Activated naive CD4-positive, alpha-beta T cell treated with anti-CD3 and anti-CD28 coated beads, Interleukin-2, amount 10 ng/mL, durations not matched to agents 7 days and 5 days (primary cell): ENCODE measurements at regions not wholly inside any gene's neighbourhood (a gene's known extent, or its start where the extent isn't known, plus 50 kb on each side); places are given as distances from the start of the nearest gene placed in this dataset.

Experiments
- CTCF ChIA-PET: fragments of 350-600 bp; sonication (Branson Sonifier 250); formaldehyde crosslinking; loops from one replicate; lab custom pipeline; 2021; ENCODE audit warnings: antibody characterized with exemption; lab: Charles Lee
- DNase-seq: peaks from one replicate; pipeline ENCODE4 v3.0.0-alpha.2; 2020
- H3K27ac Mint-ChIP-seq: one replicate; pipeline ENCODE4 v1.8.0; 2021; ENCODE audit warnings: mild to moderate bottlenecking, moderate library complexity, mixed read lengths
- H3K27me3 Mint-ChIP-seq: one replicate; pipeline ENCODE4 v1.8.0; 2021; ENCODE audit warnings: mild to moderate bottlenecking, mixed read lengths
- H3K36me3 Mint-ChIP-seq: one replicate; pipeline ENCODE4 v1.8.0; 2021; ENCODE audit warnings: mixed read lengths
- H3K4me1 Mint-ChIP-seq: one replicate; pipeline ENCODE4 v1.8.0; 2021; ENCODE audit warnings: mixed read lengths
- H3K4me3 Mint-ChIP-seq: one replicate; pipeline ENCODE4 v1.8.0; 2021; ENCODE audit warnings: mild to moderate bottlenecking, moderate library complexity, mixed read lengths
- H3K9me3 Mint-ChIP-seq: one replicate; pipeline ENCODE4 v1.8.0; 2021; ENCODE audit warnings: mixed read lengths

GRCh38 chr4:108399610-108400265 is 220.6 kb upstream of the RPL34 start:
- Mint-ChIP-seq H3K4me1 (peaks cover 5% of the 10 kb centered on the region), H3K36me3 (no peaks in the 10 kb centered on the region), H3K27me3 (no peaks in the 10 kb centered on the region), H3K4me3 (no peak overlapping the region), H3K9me3 (peaks cover 2% of the 10 kb centered on the region), H3K27ac (no peak overlapping the region)
- no peak for DNase-seq
- CTCF ChIA-PET, result no interaction called here

- H3K4me1 Mint-ChIP-seq, result peaks cover 5% of the 10 kb centered on the region
- CTCF ChIA-PET, result no interaction called here
- no peaks in the 10 kb centered on the region for H3K36me3 Mint-ChIP-seq
- DNase-seq, result no peak
- no peak overlapping the region for H3K4me3 Mint-ChIP-seq
- no peaks in the 10 kb centered on the region for H3K27me3 Mint-ChIP-seq
- H3K9me3 Mint-ChIP-seq, result no peaks in the 10 kb centered on the region
- H3K27ac Mint-ChIP-seq, result no peak overlapping the region
These were observed 221.5 kb upstream of the RPL34 start for GRCh38 chr4:108398836-108399235.

DNA sequence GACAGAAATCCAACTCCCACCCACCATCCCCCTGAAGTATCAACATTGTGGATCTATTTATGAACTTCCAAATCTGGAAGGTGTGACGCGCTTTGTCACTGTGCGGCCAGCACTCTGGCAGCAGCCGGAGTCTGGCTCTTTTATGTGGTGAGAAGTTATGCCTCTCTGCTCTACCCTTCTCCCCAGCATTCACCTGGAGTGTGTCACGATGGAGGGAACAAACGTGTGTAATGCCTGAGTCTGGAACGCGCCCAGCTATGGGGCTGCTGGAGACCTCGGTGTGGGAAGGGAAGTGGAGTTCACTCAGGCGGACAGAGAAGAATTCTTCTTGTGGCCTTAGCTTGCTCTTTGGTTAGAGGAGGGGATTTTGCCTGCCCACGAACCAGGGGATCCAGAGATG is 222.1 kb upstream of the RPL34 start:
- no peak for DNase-seq
- no peak overlapping the region for H3K27ac Mint-ChIP-seq
- no peak overlapping the region for H3K4me3 Mint-ChIP-seq
- no peaks in the 10 kb centered on the region for H3K9me3 Mint-ChIP-seq
- H3K4me1 Mint-ChIP-seq, result peaks cover 5% of the 10 kb centered on the region
- H3K36me3 Mint-ChIP-seq, result no peaks in the 10 kb centered on the region
- CTCF ChIA-PET, result no interaction called here
- no peaks in the 10 kb centered on the region for H3K27me3 Mint-ChIP-seq

DNA sequence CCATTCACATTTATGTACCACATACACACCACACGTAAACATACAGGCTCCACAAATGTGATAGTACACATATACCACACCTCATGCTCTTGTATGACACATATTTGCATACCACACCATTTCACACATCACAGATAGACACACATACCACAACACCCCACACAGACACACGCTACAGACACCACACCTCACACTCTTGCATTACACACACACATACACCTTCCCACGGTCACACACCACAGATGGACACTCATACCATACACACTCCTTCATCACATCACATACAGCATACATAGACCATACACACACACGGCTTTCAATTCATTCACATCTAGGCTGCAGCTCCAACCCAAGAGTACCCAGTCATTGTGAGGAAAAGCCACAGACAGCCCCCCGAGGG is 222.5 kb upstream of the RPL34 start:
- DNase-seq, result no peak
- Mint-ChIP-seq H3K27ac (no peak overlapping the region), H3K36me3 (no peaks in the 10 kb centered on the region), H3K4me3 (no peak overlapping the region), H3K4me1 (peaks cover 5% of the 10 kb centered on the region), H3K9me3 (no peaks in the 10 kb centered on the region), H3K27me3 (no peaks in the 10 kb centered on the region)
- CTCF ChIA-PET, result no interaction called here

DNA sequence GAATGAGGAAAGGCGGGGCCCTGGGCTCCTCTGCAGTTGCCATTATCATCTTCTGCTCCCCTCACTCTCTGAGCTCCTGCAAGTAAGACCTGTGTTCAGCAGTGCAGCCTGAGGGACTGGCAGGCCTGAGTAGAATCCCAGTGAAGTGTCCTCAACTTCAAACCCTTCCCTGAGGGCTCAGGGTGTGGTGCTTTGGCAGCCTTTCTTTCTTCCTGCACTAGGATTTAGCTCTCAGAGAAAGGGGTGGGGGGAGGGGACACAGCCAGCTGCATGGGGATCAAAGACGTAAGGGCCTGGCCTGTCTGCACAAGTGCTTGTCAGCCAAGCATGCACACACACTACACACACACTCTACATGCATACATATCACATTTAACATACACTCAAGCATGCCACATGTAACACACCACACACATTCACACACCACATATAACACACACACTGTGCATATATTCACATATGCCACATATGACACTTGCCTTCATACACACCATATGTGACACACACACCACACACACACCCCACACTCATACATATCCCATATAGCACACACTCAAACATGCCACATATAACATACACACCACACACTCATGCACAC is 223.4 kb upstream of the RPL34 start:
- H3K27me3 Mint-ChIP-seq, result no peaks in the 10 kb centered on the region
- H3K27ac Mint-ChIP-seq, result no peak overlapping the region
- no peaks in the 10 kb centered on the region for H3K9me3 Mint-ChIP-seq
- H3K4me1 Mint-ChIP-seq, result peaks cover 5% of the 10 kb centered on the region
- CTCF ChIA-PET, result no interaction called here
- H3K4me3 Mint-ChIP-seq, result no peak overlapping the region
- H3K36me3 Mint-ChIP-seq, result no peaks in the 10 kb centered on the region
- no peak for DNase-seq

DNA sequence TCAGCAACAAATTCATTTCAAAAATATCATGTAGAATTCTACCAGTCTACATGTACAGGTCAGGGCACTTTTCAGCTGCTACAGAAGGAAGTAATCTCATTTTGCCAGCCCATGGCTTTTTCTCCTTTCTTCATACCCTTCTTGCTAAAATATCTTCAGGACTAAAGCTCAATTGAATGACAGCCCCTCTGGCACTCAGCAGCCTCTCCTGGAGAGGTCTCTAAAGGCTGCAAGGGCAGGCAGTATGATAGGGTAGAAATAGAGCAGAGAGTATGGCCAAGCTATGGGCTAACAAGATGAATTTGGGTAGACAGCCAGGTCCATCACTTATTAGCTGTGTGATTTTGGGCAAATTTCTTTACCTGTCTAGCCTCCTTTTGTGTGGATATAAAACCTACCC is 224.6 kb upstream of the RPL34 start:
- Mint-ChIP-seq H3K9me3 (no peaks in the 10 kb centered on the region), H3K27ac (no peak overlapping the region), H3K4me3 (no peak overlapping the region), H3K4me1 (peaks cover 5% of the 10 kb centered on the region), H3K27me3 (no peaks in the 10 kb centered on the region), H3K36me3 (no peaks in the 10 kb centered on the region)
- DNase-seq, result no peak
- CTCF ChIA-PET, result no interaction called here

DNA sequence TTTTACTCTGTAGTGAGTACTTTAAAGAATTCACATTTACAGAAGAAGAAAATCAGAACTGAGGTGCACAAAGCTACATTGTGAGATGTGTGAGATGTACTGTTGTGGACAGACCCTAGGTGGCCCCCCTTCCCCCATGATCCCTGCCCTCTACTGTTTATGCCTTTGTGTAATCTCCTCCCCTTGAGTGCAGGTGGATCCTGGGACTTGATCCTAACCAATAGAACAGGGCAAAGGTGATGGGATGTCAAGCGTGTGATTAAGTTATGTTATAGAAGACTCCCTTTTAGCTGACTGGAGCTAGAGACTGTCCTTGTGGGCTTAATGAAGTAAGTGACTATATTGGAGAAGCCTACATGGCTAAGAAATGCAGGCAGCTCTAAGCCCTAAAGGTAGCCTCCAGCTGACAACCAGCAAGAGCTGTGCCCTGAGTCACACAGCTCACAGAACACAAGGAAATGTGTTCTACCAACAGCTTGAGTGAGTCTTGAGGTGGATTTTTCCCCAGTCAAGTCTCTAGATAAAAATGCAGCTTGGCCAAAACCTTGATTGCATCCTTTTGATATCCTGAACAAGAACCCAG is 225.2 kb upstream of the LEF1 start:
- Mint-ChIP-seq H3K9me3 (no peaks in the 10 kb centered on the region), H3K4me3 (no peak overlapping the region), H3K27ac (no peak overlapping the region), H3K27me3 (no peaks in the 10 kb centered on the region), H3K4me1 (peaks cover 5% of the 10 kb centered on the region), H3K36me3 (no peaks in the 10 kb centered on the region)
- CTCF ChIA-PET, result interaction anchor here (1.1 to 1.4 kb wide), 2 partner anchors 38 to 79 kb away, joined by 3 read pairs; no protein-coding TSS in a partner anchor
- no peak for DNase-seq

GRCh38 chr4:108391701-108392455 is 223.1 kb upstream of the LEF1 start:
- H3K4me1 Mint-ChIP-seq, result peaks cover 5% of the 10 kb centered on the region
- DNase-seq, result no peak
- no peak overlapping the region for H3K4me3 Mint-ChIP-seq
- no peak overlapping the region for H3K27ac Mint-ChIP-seq
- CTCF ChIA-PET, result interaction anchor here (1.4 kb wide), 1 partner anchor 101 kb away, joined by 4 read pairs; no protein-coding TSS in a partner anchor
- no peaks in the 10 kb centered on the region for H3K9me3 Mint-ChIP-seq
- H3K27me3 Mint-ChIP-seq, result no peaks in the 10 kb centered on the region
- no peaks in the 10 kb centered on the region for H3K36me3 Mint-ChIP-seq

DNA sequence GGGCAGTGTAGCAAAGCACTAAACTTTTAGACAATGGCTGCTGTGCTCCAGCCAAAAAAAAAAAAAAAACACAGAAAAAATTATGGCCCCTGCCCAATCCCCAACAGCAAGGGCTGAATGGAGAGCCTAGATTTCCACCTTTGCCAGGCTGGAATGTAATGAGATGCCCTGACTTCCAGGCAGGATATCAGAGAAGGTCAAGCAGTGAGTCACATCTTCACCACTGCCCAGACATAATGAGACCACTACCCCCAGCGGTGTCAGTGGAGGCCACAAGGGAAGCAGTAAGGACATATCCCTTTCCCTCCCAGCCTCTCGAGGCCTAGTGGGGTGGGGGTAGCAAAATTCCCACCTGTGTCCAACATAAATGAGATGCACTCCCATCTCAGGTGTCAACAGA is 216.3 kb upstream of the LEF1 start:
- H3K27ac Mint-ChIP-seq, result no peak overlapping the region
- CTCF ChIA-PET, result interaction anchor here (0.6 to 0.7 kb wide), 2 partner anchors 83 to 222 kb away, joined by 3 read pairs; no protein-coding TSS in a partner anchor
- H3K9me3 Mint-ChIP-seq, result peaks cover 4% of the 10 kb centered on the region

DNA sequence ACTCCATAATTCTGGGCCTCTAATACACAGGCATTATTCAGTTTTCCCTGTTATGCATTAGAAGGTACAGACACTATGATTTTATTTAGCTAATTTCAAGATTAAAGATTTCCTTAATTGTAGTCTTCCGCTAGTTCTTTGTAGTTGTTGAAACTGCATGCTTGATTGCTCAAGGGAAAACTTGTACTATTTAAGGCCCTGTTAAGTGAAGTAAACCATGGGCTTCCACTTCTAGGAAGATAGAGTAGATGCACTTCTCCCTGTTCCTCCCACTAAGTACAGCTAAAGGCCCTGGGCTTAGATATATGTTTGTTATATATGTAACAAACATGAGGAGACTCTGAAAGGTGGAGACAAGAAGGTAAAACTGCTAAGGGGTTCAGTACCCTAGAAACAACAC is 215.8 kb upstream of the LEF1 start:
- Mint-ChIP-seq H3K4me1 (no peaks in the 10 kb centered on the region), H3K27me3 (peaks cover 11% of the 10 kb centered on the region), H3K4me3 (no peak overlapping the region), H3K27ac (no peak overlapping the region), H3K9me3 (peaks cover 4% of the 10 kb centered on the region), H3K36me3 (peaks cover 3% of the 10 kb centered on the region)
- CTCF ChIA-PET, result interaction anchor here (0.7 kb wide), 1 partner anchor 83 kb away, joined by 3 read pairs; no protein-coding TSS in a partner anchor
- DNase-seq, result no peak

More for the DNA sequence above, 216.3 kb upstream of the LEF1 start:
- Mint-ChIP-seq H3K27me3 (peaks cover 11% of the 10 kb centered on the region), H3K4me3 (no peak overlapping the region), H3K36me3 (peaks cover 3% of the 10 kb centered on the region), H3K4me1 (no peaks in the 10 kb centered on the region)
- DNase-seq, result no peak

DNA sequence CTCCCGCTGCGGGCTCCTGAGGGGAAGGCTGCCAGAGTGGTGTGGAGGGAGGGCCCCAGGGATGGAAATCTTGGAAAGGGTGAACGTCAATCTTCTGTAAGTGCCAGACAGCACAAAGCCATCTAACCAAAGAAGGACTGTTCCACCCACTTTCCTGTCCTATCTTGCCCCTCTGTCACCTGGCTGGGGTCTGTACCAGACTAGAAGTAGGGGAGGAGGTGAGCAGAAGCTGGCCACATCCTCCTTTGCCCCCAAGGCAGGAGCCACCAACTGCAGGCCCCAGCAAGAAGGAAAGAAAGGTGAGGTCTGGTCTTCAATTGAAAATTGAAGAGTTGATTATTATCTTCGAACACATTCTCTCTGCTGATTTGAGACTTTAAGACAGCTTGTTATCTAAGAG is 214.4 kb upstream of the LEF1 start:
- no peak for DNase-seq
- H3K4me3 Mint-ChIP-seq, result no peak overlapping the region
- peaks cover 3% of the 10 kb centered on the region for H3K36me3 Mint-ChIP-seq
- CTCF ChIA-PET, result no interaction called here
- peaks cover 4% of the 10 kb centered on the region for H3K9me3 Mint-ChIP-seq
- peaks cover 11% of the 10 kb centered on the region for H3K27me3 Mint-ChIP-seq
- no peaks in the 10 kb centered on the region for H3K4me1 Mint-ChIP-seq
- no peak overlapping the region for H3K27ac Mint-ChIP-seq

DNA sequence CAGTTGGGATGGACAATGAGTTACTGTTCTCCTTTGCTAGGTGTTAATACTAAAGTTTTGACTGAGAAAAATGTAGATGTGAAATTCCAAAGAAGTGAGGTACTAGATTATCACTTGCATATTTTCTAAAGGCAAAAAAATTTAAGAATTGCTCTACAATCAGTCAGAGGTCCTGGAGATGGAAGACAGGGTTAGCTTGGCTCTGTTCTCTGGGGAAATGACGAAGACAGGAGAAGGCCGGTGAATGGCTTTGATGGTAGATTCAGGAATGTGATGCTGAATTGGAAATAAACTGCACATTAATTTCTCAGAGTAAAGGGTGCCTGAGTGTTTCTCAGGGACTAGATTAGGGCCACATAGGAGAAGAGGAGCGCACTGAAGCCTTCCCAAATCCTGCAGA is 214.0 kb upstream of the LEF1 start:
- peaks cover 11% of the 10 kb centered on the region for H3K27me3 Mint-ChIP-seq
- no peaks in the 10 kb centered on the region for H3K4me1 Mint-ChIP-seq
- peaks cover 3% of the 10 kb centered on the region for H3K36me3 Mint-ChIP-seq
- peaks cover 4% of the 10 kb centered on the region for H3K9me3 Mint-ChIP-seq
- H3K4me3 Mint-ChIP-seq, result no peak overlapping the region
- no peak overlapping the region for H3K27ac Mint-ChIP-seq
- DNase-seq, result no peak
- CTCF ChIA-PET, result no interaction called here

GRCh38 chr4:108378164-108378563 is 209.4 kb upstream of the LEF1 start:
- Mint-ChIP-seq H3K27ac (no peak overlapping the region), H3K4me3 (no peak overlapping the region), H3K27me3 (peaks cover 11% of the 10 kb centered on the region), H3K4me1 (peaks cover 14% of the 10 kb centered on the region), H3K36me3 (peaks cover 2% of the 10 kb centered on the region), H3K9me3 (peaks cover 4% of the 10 kb centered on the region)
- CTCF ChIA-PET, result interaction anchor here (1.3 kb wide), 1 partner anchor 23 kb away, joined by 4 read pairs; no protein-coding TSS in a partner anchor
- DNase-seq, result no peak

GRCh38 chr4:108377021-108377420 is 208.3 kb upstream of the LEF1 start:
- peaks cover 4% of the 10 kb centered on the region for H3K9me3 Mint-ChIP-seq
- H3K36me3 Mint-ChIP-seq, result peaks cover 2% of the 10 kb centered on the region
- no peak overlapping the region for H3K4me3 Mint-ChIP-seq
- no peak for DNase-seq
- peaks cover 4% of the 10 kb centered on the region for H3K27me3 Mint-ChIP-seq
- CTCF ChIA-PET, result no interaction called here
- peaks cover 26% of the 10 kb centered on the region for H3K4me1 Mint-ChIP-seq
- H3K27ac Mint-ChIP-seq, result no peak overlapping the region
